ENCODE measurements at regions not wholly inside any gene's neighbourhood (a gene's known extent, or its start where the extent isn't known, plus 50 kb on each side); places are given as distances from the start of the nearest gene placed in this dataset.
A peak's percentile ranks its signal among the peaks of the same experiment; 100 is the strongest.

DNA sequence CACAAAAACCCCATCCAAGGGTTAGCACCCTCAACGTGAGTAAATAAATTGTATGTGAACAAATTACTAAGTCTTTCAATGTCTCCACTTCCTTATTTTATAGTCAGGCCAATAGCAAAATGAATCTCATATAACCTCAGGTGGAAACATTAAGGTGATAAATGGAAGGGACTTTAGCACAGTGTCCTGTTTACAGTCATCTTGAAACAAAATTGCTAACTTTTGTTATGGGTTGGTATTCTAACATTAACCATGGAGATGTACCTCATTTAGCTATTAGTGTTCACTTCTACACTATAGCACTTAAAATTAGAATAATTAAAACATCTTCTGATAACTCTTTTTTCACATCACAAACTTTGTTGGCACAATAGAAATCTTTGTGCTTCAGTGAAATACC is 255.8 kb upstream of the CNTNAP2 start:
- H3K79me2 ChIP-seq (ENCODE audit: low read length): no peaks in the 10 kb centered on the region
- no peak overlapping the region for H3K27ac ChIP-seq (ENCODE audit: low read length)
- no peak overlapping the region for H2AFZ ChIP-seq (ENCODE audit: low read depth, low read length)
- no peaks in the 10 kb centered on the region for H3K4me1 ChIP-seq (ENCODE audit: low read length)
- H3K4me3 ChIP-seq (ENCODE audit: low read length): no peak overlapping the region
- no peaks in the 10 kb centered on the region for H3K27me3 ChIP-seq (ENCODE audit: low read depth, low read length)
- no peaks in the 10 kb centered on the region for H3K36me3 ChIP-seq (replicated peaks; ENCODE audit: low read depth, low read length)
- no peaks in the 10 kb centered on the region for H4K20me1 ChIP-seq (ENCODE audit: insufficient read depth, low read length)
- no peaks in the 10 kb centered on the region for H3K9me3 ChIP-seq (ENCODE audit: insufficient read depth, low read length)
- no peak overlapping the region for H3K9ac ChIP-seq (ENCODE audit: low read length)
- TF ChIP-seq EZH2phosphoT487 (IDR thresholded peaks at IDR 0.05; ENCODE audit: low read depth): no peak
- TF ChIP-seq, protein P1, sequence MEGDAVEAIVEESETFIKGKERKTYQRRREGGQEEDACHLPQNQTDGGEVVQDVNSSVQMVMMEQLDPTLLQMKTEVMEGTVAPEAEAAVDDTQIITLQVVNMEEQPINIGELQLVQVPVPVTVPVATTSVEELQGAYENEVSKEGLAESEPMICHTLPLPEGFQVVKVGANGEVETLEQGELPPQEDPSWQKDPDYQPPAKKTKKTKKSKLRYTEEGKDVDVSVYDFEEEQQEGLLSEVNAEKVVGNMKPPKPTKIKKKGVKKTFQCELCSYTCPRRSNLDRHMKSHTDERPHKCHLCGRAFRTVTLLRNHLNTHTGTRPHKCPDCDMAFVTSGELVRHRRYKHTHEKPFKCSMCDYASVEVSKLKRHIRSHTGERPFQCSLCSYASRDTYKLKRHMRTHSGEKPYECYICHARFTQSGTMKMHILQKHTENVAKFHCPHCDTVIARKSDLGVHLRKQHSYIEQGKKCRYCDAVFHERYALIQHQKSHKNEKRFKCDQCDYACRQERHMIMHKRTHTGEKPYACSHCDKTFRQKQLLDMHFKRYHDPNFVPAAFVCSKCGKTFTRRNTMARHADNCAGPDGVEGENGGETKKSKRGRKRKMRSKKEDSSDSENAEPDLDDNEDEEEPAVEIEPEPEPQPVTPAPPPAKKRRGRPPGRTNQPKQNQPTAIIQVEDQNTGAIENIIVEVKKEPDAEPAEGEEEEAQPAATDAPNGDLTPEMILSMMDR (IDR thresholded peaks at IDR 0.05; ENCODE audit: low read depth, low read length): no peak
- no peak overlapping the region for H3K4me2 ChIP-seq (ENCODE audit: low read length)

- H3K9me3 ChIP-seq (ENCODE audit: insufficient read depth, low read length): no peaks in the 10 kb centered on the region
- H3K79me2 ChIP-seq (ENCODE audit: low read length): no peaks in the 10 kb centered on the region
- H3K9ac ChIP-seq (ENCODE audit: low read length): no peak overlapping the region
- TF ChIP-seq, protein P1 (IDR thresholded peaks at IDR 0.05; ENCODE audit: low read depth, low read length): no peak
- TF ChIP-seq EZH2phosphoT487 (IDR thresholded peaks at IDR 0.05; ENCODE audit: low read depth): no peak
- H3K27me3 ChIP-seq (ENCODE audit: low read depth, low read length): no peaks in the 10 kb centered on the region
- no peaks in the 10 kb centered on the region for H4K20me1 ChIP-seq (ENCODE audit: insufficient read depth, low read length)
- H3K27ac ChIP-seq (ENCODE audit: low read length): no peak overlapping the region
- no peak overlapping the region for H2AFZ ChIP-seq (ENCODE audit: low read depth, low read length)
- H3K4me3 ChIP-seq (ENCODE audit: low read length): no peak overlapping the region
- peaks cover 5% of the 10 kb centered on the region; the same call in 1 of the 2 replicates for H3K4me1 ChIP-seq (ENCODE audit: low read length)
- H3K4me2 ChIP-seq (ENCODE audit: low read length): no peak overlapping the region
- H3K36me3 ChIP-seq (replicated peaks; ENCODE audit: low read depth, low read length): no peaks in the 10 kb centered on the region
Observed at GRCh38 chr7:145850636-145851035, 266.0 kb upstream of the CNTNAP2 start.

- H2AFZ ChIP-seq (ENCODE audit: low read depth, low read length): no peak overlapping the region
- H3K9me3 ChIP-seq (ENCODE audit: insufficient read depth, low read length): no peaks in the 10 kb centered on the region
- H3K4me2 ChIP-seq (ENCODE audit: low read length): peak overlapping the region; percentile 40; the same call in 1 of the 2 replicates
- H3K4me3 ChIP-seq (ENCODE audit: low read length): no peak overlapping the region
- TF ChIP-seq, protein P1 (IDR thresholded peaks at IDR 0.05; ENCODE audit: low read depth, low read length): peak; percentile 75
- no peak for TF ChIP-seq EZH2phosphoT487 (IDR thresholded peaks at IDR 0.05; ENCODE audit: low read depth)
- H3K9ac ChIP-seq (ENCODE audit: low read length): no peak overlapping the region
- no peak overlapping the region for H3K27ac ChIP-seq (ENCODE audit: low read length)
- no peaks in the 10 kb centered on the region for H3K79me2 ChIP-seq (ENCODE audit: low read length)
- H3K27me3 ChIP-seq (ENCODE audit: low read depth, low read length): no peaks in the 10 kb centered on the region
- no peaks in the 10 kb centered on the region for H3K36me3 ChIP-seq (replicated peaks; ENCODE audit: low read depth, low read length)
- peaks cover 11% of the 10 kb centered on the region; the same call in 1 of the 2 replicates for H3K4me1 ChIP-seq (ENCODE audit: low read length)
- no peaks in the 10 kb centered on the region for H4K20me1 ChIP-seq (ENCODE audit: insufficient read depth, low read length)
Observed at GRCh38 chr7:145848691-145849090, 267.9 kb upstream of the CNTNAP2 start.

DNA sequence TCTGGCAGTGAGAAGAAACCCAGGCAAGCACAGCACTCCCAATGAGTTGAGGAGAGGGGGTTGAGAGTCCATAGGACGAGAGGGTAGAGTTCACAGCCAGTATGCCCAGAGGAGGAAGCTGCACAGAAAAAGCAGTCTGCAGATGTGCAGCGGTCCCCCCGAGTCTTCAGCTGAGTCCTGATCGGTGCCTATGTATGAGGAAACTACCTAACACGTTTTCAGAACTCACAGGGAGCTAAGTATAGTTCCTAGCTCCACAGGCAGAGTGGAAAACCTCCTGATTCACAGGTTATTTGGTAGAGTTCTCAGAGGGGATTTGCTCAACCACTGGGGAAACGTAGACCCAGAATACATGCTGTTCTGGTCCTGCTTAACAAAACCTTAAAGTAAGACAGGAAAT is 271.3 kb upstream of the CNTNAP2 start:
- no peak overlapping the region for H3K9ac ChIP-seq (ENCODE audit: low read length)
- no peak for TF ChIP-seq EZH2phosphoT487 (IDR thresholded peaks at IDR 0.05; ENCODE audit: low read depth)
- H3K4me3 ChIP-seq (ENCODE audit: low read length): peak overlapping the region; percentile 74
- H3K4me1 ChIP-seq (ENCODE audit: low read length): peaks cover 11% of the 10 kb centered on the region; the same call in 1 of the 2 replicates
- no peaks in the 10 kb centered on the region for H3K27me3 ChIP-seq (ENCODE audit: low read depth, low read length)
- peak overlapping the region; percentile 78 for H3K4me2 ChIP-seq (ENCODE audit: low read length)
- no peaks in the 10 kb centered on the region for H3K9me3 ChIP-seq (ENCODE audit: insufficient read depth, low read length)
- no peak overlapping the region for H3K27ac ChIP-seq (ENCODE audit: low read length)
- no peaks in the 10 kb centered on the region for H3K79me2 ChIP-seq (ENCODE audit: low read length)
- no peaks in the 10 kb centered on the region for H3K36me3 ChIP-seq (replicated peaks; ENCODE audit: low read depth, low read length)
- H2AFZ ChIP-seq (ENCODE audit: low read depth, low read length): peak overlapping the region; percentile 75
- no peaks in the 10 kb centered on the region for H4K20me1 ChIP-seq (ENCODE audit: insufficient read depth, low read length)
